ENCODE measurements at regions not wholly inside any gene's neighbourhood (a gene's known extent, or its start where the extent isn't known, plus 50 kb on each side); places are given as distances from the start of the nearest gene placed in this dataset.
A peak's percentile ranks its signal among the peaks of the same experiment; 100 is the strongest.

- H3K4me3 ChIP-seq, result no peak overlapping the region
- H3K27ac ChIP-seq, result no peak overlapping the region
- H3K9me3 ChIP-seq (replicated peaks), result no peaks in the 10 kb centered on the region
- H3K27me3 ChIP-seq, result no peaks in the 10 kb centered on the region
- DNase-seq, result no peak
- no peaks in the 10 kb centered on the region for H3K4me1 ChIP-seq
- no peaks in the 10 kb centered on the region for H3K36me3 ChIP-seq
Measured at GRCh38 chr1:30040081-30041019, 683.0 kb downstream of the MATN1 start.

GRCh38 chr1:30039354-30040080 is 683.9 kb downstream of the MATN1 start:
- Histone ChIP-seq H3K36me3 (no peaks in the 10 kb centered on the region), H3K4me1 (no peaks in the 10 kb centered on the region), H3K9me3 (replicated peaks) (no peaks in the 10 kb centered on the region), H3K4me3 (no peak overlapping the region), H3K27me3 (no peaks in the 10 kb centered on the region; the same call in 1 of the 2 replicates), H3K27ac (no peak overlapping the region)
- DNase-seq, result no peak

- DNase-seq, result no peak
- Histone ChIP-seq H3K4me3 (no peak overlapping the region), H3K4me1 (no peaks in the 10 kb centered on the region), H3K27ac (no peak overlapping the region), H3K36me3 (no peaks in the 10 kb centered on the region), H3K27me3 (no peaks in the 10 kb centered on the region; the same call in 1 of the 2 replicates), H3K9me3 (replicated peaks) (no peaks in the 10 kb centered on the region)
Measured at GRCh38 chr1:30038134-30039025, 685.0 kb downstream of the MATN1 start.

GRCh38 chr1:30037251-30038118 is 685.9 kb downstream of the MATN1 start:
- no peak overlapping the region for H3K4me3 ChIP-seq
- H3K36me3 ChIP-seq, result no peaks in the 10 kb centered on the region
- H3K27me3 ChIP-seq, result no peaks in the 10 kb centered on the region; the same call in 1 of the 2 replicates
- DNase-seq, result no peak
- H3K9me3 ChIP-seq (replicated peaks), result no peaks in the 10 kb centered on the region
- H3K27ac ChIP-seq, result no peak overlapping the region
- H3K4me1 ChIP-seq, result no peaks in the 10 kb centered on the region

- no peak for DNase-seq
- Histone ChIP-seq H3K4me3 (no peak overlapping the region), H3K36me3 (no peaks in the 10 kb centered on the region), H3K4me1 (no peaks in the 10 kb centered on the region), H3K27me3 (no peaks in the 10 kb centered on the region; the same call in 1 of the 2 replicates), H3K27ac (no peak overlapping the region), H3K9me3 (replicated peaks) (no peaks in the 10 kb centered on the region)
Measured at GRCh38 chr1:30036666-30037065, 686.7 kb downstream of the MATN1 start.

GRCh38 chr1:30036229-30036547 is 687.2 kb downstream of the MATN1 start:
- H3K27me3 ChIP-seq, result no peaks in the 10 kb centered on the region; the same call in 1 of the 2 replicates
- DNase-seq, result no peak
- H3K9me3 ChIP-seq (replicated peaks), result no peaks in the 10 kb centered on the region
- H3K27ac ChIP-seq, result no peak overlapping the region
- H3K4me1 ChIP-seq, result no peaks in the 10 kb centered on the region
- no peaks in the 10 kb centered on the region for H3K36me3 ChIP-seq
- H3K4me3 ChIP-seq, result no peak overlapping the region

GRCh38 chr1:30035522-30036228 is 687.7 kb downstream of the MATN1 start:
- DNase-seq, result no peak
- Histone ChIP-seq H3K4me1 (no peaks in the 10 kb centered on the region), H3K36me3 (no peaks in the 10 kb centered on the region), H3K9me3 (replicated peaks) (no peaks in the 10 kb centered on the region), H3K4me3 (no peak overlapping the region), H3K27me3 (no peaks in the 10 kb centered on the region; the same call in 1 of the 2 replicates), H3K27ac (no peak overlapping the region)

GRCh38 chr1:30034627-30035521 is 688.5 kb downstream of the MATN1 start:
- Histone ChIP-seq H3K4me1 (no peaks in the 10 kb centered on the region), H3K27ac (no peak overlapping the region), H3K36me3 (no peaks in the 10 kb centered on the region), H3K27me3 (no peaks in the 10 kb centered on the region; the same call in 1 of the 2 replicates), H3K9me3 (replicated peaks) (no peaks in the 10 kb centered on the region), H3K4me3 (no peak overlapping the region)
- DNase-seq, result peak; percentile 17 to 35

- Histone ChIP-seq H3K27me3 (no peaks in the 10 kb centered on the region; the same call in 1 of the 2 replicates), H3K4me1 (no peaks in the 10 kb centered on the region), H3K27ac (no peak overlapping the region), H3K4me3 (no peak overlapping the region), H3K36me3 (no peaks in the 10 kb centered on the region), H3K9me3 (replicated peaks) (no peaks in the 10 kb centered on the region)
- no peak for DNase-seq
Measured at GRCh38 chr1:30034105-30034626, 689.2 kb downstream of the MATN1 start.

- no peak overlapping the region for H3K4me3 ChIP-seq
- H3K27me3 ChIP-seq, result no peaks in the 10 kb centered on the region; the same call in 1 of the 2 replicates
- no peaks in the 10 kb centered on the region for H3K4me1 ChIP-seq
- no peaks in the 10 kb centered on the region for H3K9me3 ChIP-seq (replicated peaks)
- no peaks in the 10 kb centered on the region for H3K36me3 ChIP-seq
- no peak for DNase-seq
- H3K27ac ChIP-seq, result no peak overlapping the region
Measured at GRCh38 chr1:30033256-30034104, 689.9 kb downstream of the MATN1 start.

GRCh38 chr1:30032302-30032701 is 691.1 kb downstream of the MATN1 start:
- no peak overlapping the region for H3K4me3 ChIP-seq
- no peaks in the 10 kb centered on the region for H3K4me1 ChIP-seq
- DNase-seq, result no peak
- no peaks in the 10 kb centered on the region; the same call in 1 of the 2 replicates for H3K27me3 ChIP-seq
- no peaks in the 10 kb centered on the region for H3K9me3 ChIP-seq (replicated peaks)
- no peaks in the 10 kb centered on the region for H3K36me3 ChIP-seq
- H3K27ac ChIP-seq, result no peak overlapping the region

GRCh38 chr1:30029677-30030076 is 693.7 kb downstream of the MATN1 start:
- no peaks in the 10 kb centered on the region for H3K9me3 ChIP-seq (replicated peaks)
- no peaks in the 10 kb centered on the region; the same call in 1 of the 2 replicates for H3K27me3 ChIP-seq
- no peaks in the 10 kb centered on the region for H3K4me1 ChIP-seq
- H3K27ac ChIP-seq, result no peak overlapping the region
- H3K36me3 ChIP-seq, result no peaks in the 10 kb centered on the region
- no peak for DNase-seq
- H3K4me3 ChIP-seq, result no peak overlapping the region
